KMS-11 (cell line): ENCODE measurements at regions not wholly inside any gene's neighbourhood (a gene's known extent, or its start where the extent isn't known, plus 50 kb on each side); places are given as distances from the start of the nearest gene placed in this dataset.

Experiments used
- H2AFZ ChIP-seq: fragments of 200-600 bp; sonication (generic); 2 replicates; pipeline ENCODE4 v1.6.1; 2016; ENCODE audit warnings: antibody characterized with exemption, mixed run types, low read depth
- H3K27ac ChIP-seq: fragments of 200-600 bp; sonication (generic); 2 replicates; pipeline ENCODE4 v1.6.1; 2016; ENCODE audit warnings: mild to moderate bottlenecking, mixed run types
- H3K27me3 ChIP-seq: fragments of 200-600 bp; sonication (generic); 2 replicates; pipeline ENCODE4 v1.6.1; 2017; ENCODE audit warnings: mild to moderate bottlenecking, low read depth, mixed run types, moderate library complexity; ENCODE audit not compliant: insufficient read depth
- H3K36me3 ChIP-seq: fragments of 200-600 bp; sonication (generic); 2 replicates; pipeline ENCODE4 v1.6.1; 2017; ENCODE audit warnings: mild to moderate bottlenecking, mixed run types; ENCODE audit not compliant: insufficient read depth
- H3K4me1 ChIP-seq: fragments of 200-600 bp; sonication (generic); 2 replicates; pipeline ENCODE4 v1.6.1; 2016; ENCODE audit warnings: mild to moderate bottlenecking, low read depth, mixed run types; ENCODE audit not compliant: poor library complexity, severe bottlenecking
- H3K4me2 ChIP-seq: fragments of 200-600 bp; sonication (generic); 2 replicates; pipeline ENCODE4 v1.7.0; 2016; ENCODE audit warnings: mild to moderate bottlenecking, mixed run types
- H3K4me3 ChIP-seq: fragments of 200-600 bp; sonication (generic); IDR thresholded peaks from 2 replicates; pipeline ENCODE4 v1.6.1; 2017; ENCODE audit warnings: low read depth, low read length, mixed read lengths; ENCODE audit not compliant: insufficient read depth
- H3K79me2 ChIP-seq: fragments of 200-600 bp; sonication (generic); 2 replicates; pipeline ENCODE4 v1.6.1; 2016; ENCODE audit warnings: low read depth, mixed run types; ENCODE audit not compliant: insufficient read depth
- H3K9ac ChIP-seq: fragments of 200-600 bp; sonication (generic); 2 replicates; pipeline ENCODE4 v1.6.1; 2016; ENCODE audit warnings: mild to moderate bottlenecking, mixed run types
- H4K20me1 ChIP-seq: fragments of 200-600 bp; sonication (generic); 2 replicates; pipeline ENCODE4 v1.6.1; 2016; ENCODE audit warnings: mild to moderate bottlenecking, mixed run types; ENCODE audit not compliant: insufficient read depth
- TF ChIP-seq, protein P1 (sequence below): fragments of 200-600 bp; sonication (generic); conservative IDR thresholded peaks from 2 replicates; pipeline ENCODE4 v1.6.1; 2017; ENCODE audit warnings: low read depth, mild to moderate bottlenecking, antibody characterized with exemption, low read length, moderate library complexity, mixed read lengths

GRCh38 chr2:176997074-176997791, 215.4 kb upstream of the HNRNPA3 start:
- Histone ChIP-seq H2AFZ (peak overlapping the region; percentile 51), H3K36me3 (no peaks in the 10 kb centered on the region), H3K27me3 (no peaks in the 10 kb centered on the region), H3K27ac (no peak overlapping the region), H3K4me1 (peaks cover 36% of the 10 kb centered on the region), H4K20me1 (no peaks in the 10 kb centered on the region), H3K4me2 (peak overlapping the region; percentile 30), H3K79me2 (no peaks in the 10 kb centered on the region), H3K4me3 (no peak overlapping the region), H3K9ac (no peak overlapping the region)
- TF ChIP-seq, protein P1, sequence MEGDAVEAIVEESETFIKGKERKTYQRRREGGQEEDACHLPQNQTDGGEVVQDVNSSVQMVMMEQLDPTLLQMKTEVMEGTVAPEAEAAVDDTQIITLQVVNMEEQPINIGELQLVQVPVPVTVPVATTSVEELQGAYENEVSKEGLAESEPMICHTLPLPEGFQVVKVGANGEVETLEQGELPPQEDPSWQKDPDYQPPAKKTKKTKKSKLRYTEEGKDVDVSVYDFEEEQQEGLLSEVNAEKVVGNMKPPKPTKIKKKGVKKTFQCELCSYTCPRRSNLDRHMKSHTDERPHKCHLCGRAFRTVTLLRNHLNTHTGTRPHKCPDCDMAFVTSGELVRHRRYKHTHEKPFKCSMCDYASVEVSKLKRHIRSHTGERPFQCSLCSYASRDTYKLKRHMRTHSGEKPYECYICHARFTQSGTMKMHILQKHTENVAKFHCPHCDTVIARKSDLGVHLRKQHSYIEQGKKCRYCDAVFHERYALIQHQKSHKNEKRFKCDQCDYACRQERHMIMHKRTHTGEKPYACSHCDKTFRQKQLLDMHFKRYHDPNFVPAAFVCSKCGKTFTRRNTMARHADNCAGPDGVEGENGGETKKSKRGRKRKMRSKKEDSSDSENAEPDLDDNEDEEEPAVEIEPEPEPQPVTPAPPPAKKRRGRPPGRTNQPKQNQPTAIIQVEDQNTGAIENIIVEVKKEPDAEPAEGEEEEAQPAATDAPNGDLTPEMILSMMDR, result no peak

DNA sequence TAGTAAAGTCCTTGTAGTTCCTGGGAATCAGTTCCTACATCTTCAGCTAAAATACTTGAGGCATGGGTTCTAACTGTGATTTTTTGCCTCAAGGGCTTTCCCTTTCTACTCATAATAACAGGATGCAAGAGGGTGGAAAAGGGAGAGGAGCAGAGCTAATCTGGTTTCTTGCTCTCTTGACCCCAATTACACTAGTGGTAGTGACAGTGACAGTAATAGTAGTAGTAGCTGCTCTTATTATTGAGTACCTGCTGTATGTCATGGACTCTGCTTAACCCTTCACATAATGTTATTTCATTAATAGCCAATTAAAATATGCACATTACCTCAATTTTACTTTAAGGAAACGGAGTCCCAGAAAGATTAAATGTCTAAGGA, 214.8 kb upstream of the HNRNPA3 start:
- Histone ChIP-seq H3K79me2 (no peaks in the 10 kb centered on the region), H3K4me3 (no peak overlapping the region), H2AFZ (peak overlapping the region; percentile 51), H4K20me1 (no peaks in the 10 kb centered on the region), H3K4me1 (peaks cover 36% of the 10 kb centered on the region), H3K4me2 (peak overlapping the region; percentile 30; the same call in 1 of the 2 replicates), H3K27me3 (no peaks in the 10 kb centered on the region), H3K9ac (no peak overlapping the region), H3K36me3 (no peaks in the 10 kb centered on the region), H3K27ac (no peak overlapping the region)
- TF ChIP-seq, protein P1, result no peak

DNA sequence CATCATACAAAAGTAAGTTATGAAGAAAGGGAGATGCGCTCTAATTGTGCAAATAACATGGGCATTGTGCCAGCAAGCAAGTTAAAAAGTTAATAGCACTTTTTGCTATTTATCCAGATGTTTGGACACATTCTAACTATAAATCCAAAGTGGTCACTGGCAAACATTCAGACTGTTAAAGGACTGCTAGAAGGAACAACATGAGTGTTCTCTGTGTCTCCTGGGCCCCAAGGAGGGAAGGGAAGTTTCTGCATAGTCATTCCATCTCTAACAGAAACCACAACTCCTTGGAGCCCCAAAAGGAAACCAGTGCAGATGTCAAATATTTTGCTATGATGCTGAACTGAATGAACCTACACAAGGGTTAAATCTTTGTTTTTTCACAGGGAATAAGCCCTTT, 213.3 kb upstream of the HNRNPA3 start:
- Histone ChIP-seq H3K4me2 (peak overlapping the region; percentile 40), H3K27me3 (no peaks in the 10 kb centered on the region), H3K79me2 (no peaks in the 10 kb centered on the region), H4K20me1 (no peaks in the 10 kb centered on the region), H3K9ac (no peak overlapping the region; the same call in 1 of the 2 replicates), H3K27ac (peak overlapping the region; percentile 12; the same call in 1 of the 2 replicates), H3K4me1 (peaks cover 36% of the 10 kb centered on the region), H2AFZ (peak overlapping the region; percentile 26; the same call in 1 of the 2 replicates), H3K4me3 (no peak overlapping the region), H3K36me3 (no peaks in the 10 kb centered on the region)
- TF ChIP-seq, protein P1, result no peak

DNA sequence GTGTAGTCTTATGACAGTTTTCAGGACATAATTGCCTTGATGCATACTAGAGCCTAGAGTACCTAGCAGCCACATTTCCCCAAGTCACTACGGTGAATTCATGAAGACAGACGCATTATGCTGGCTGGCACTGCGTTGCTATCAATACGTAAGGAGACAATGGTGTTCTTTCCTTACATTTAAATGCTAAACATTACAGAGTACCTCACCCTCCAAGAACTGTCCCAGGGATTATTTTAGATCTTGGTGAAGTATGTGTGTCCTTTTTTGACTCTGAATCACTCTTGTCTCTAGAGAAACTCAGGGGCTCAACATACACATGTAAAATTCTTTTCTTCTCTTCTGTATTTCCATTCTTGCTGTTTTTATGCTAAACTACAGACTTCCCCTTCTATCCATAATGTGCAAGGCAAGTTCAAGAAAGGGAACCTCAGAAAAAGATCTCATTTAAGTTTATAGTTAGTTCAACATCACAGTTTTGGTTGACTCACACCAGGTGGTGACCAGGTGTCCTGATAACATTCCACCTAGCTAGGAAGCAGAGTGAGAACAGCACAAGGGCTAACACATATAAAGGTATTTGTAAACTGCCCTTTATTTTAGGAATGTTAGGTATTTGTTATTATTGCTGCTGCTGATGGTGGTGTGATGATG, 212.4 kb upstream of the HNRNPA3 start:
- Histone ChIP-seq H3K4me2 (peak overlapping the region; percentile 40; the same call in 1 of the 2 replicates), H3K79me2 (no peaks in the 10 kb centered on the region), H3K36me3 (no peaks in the 10 kb centered on the region), H3K9ac (no peak overlapping the region), H3K4me1 (peaks cover 36% of the 10 kb centered on the region), H3K27me3 (no peaks in the 10 kb centered on the region), H3K4me3 (no peak overlapping the region), H4K20me1 (no peaks in the 10 kb centered on the region), H2AFZ (no peak overlapping the region), H3K27ac (no peak overlapping the region; the same call in 1 of the 2 replicates)
- TF ChIP-seq, protein P1, result no peak
